Thyroid gland (tissue), 4 donors: ENCODE measurements at regions not wholly inside any gene's neighbourhood (a gene's known extent, or its start where the extent isn't known, plus 50 kb on each side); places are given as distances from the start of the nearest gene placed in this dataset.

ENCODE experiments used
- CTCF ChIP-seq, 6 experiments: fragments of 200-600 bp in 3 of 6; fragments of 450-650 bp in 3 of 6; sonication (generic) in 3 of 6; IDR thresholded peaks; one replicate each; pipeline ENCODE4 v1.5.1; 2016 to 2019; ENCODE audit warnings: antibody characterized with exemption in 6 of 6, mild to moderate bottlenecking in 2 of 6, inconsistent platforms in 1 of 6, moderate library complexity in 1 of 6
- POLR2A ChIP-seq, 2 donors: fragments of 450-650 bp; IDR thresholded peaks; one replicate each; pipeline ENCODE4 v1.6.1; 2017; ENCODE audit warnings: antibody characterized with exemption in 2 of 2, mild to moderate bottlenecking in 2 of 2, moderate library complexity in 1 of 2

- TF ChIP-seq POLR2A (IDR thresholded peaks at IDR 0.05) (no peak), CTCF (IDR thresholded peaks at IDR 0.05) (no peak)
Measured at GRCh38 chr9:14520341-14520740, 172.9 kb downstream of the ZDHHC21 start.
